AG08396 (cell line): ENCODE measurements at regions not wholly inside any gene's neighbourhood (a gene's known extent, or its start where the extent isn't known, plus 50 kb on each side); places are given as distances from the start of the nearest gene placed in this dataset.
"Not testable (repeated sequence)": the region's sequence is repeated elsewhere in the genome, so short reads cannot be mapped to it uniquely, and the experiment has no call there.

ENCODE experiments used
- DNase-seq: peaks from one replicate; pipeline ENCODE4 v3.0.0; 2012; ENCODE audit warnings: low spot score, mixed read lengths

- no peak for DNase-seq
Measured at GRCh38 chr11:130551388-130551787, 102.9 kb downstream of the ADAMTS15 start.

- peak; percentile 31 for DNase-seq
Measured at GRCh38 chr11:130553306-130553705, 104.9 kb downstream of the ADAMTS15 start.

- no peak for DNase-seq
Measured at GRCh38 chr11:130554241-130555055, 106.0 kb downstream of the ADAMTS15 start.

GRCh38 chr11:130555251-130555841, 106.9 kb downstream of the ADAMTS15 start:
- DNase-seq = peak; percentile 44

- DNase-seq = no peak
Measured at GRCh38 chr11:130560000-130560780, 111.7 kb downstream of the ADAMTS15 start.

- no peak for DNase-seq
Measured at GRCh38 chr11:130560781-130561109, 112.3 kb downstream of the ADAMTS15 start.

GRCh38 chr11:130561441-130561881, 113.0 kb downstream of the ADAMTS15 start:
- DNase-seq = no peak

GRCh38 chr11:130562549-130562948, 114.1 kb downstream of the ADAMTS15 start:
- DNase-seq = no peak

GRCh38 chr11:130566360-130566759, 117.9 kb downstream of the ADAMTS15 start:
- not testable (repeated sequence) for DNase-seq

GRCh38 chr11:130571519-130571918, 123.1 kb downstream of the ADAMTS15 start:
- DNase-seq = no peak

- no peak for DNase-seq
Measured at GRCh38 chr11:130571947-130572584, 123.6 kb downstream of the ADAMTS15 start.

GRCh38 chr11:130573767-130574166, 125.3 kb downstream of the ADAMTS15 start:
- DNase-seq = no peak

- DNase-seq = no peak
Measured at GRCh38 chr11:130574740-130575139, 126.3 kb downstream of the ADAMTS15 start.

GRCh38 chr11:130576146-130576545, 127.7 kb downstream of the ADAMTS15 start:
- no peak for DNase-seq

- no peak for DNase-seq
Measured at GRCh38 chr11:130578738-130579368, 130.4 kb downstream of the ADAMTS15 start.

GRCh38 chr11:130580372-130580771, 131.9 kb downstream of the ADAMTS15 start:
- peak; percentile 33 for DNase-seq

GRCh38 chr11:130580891-130581492, 132.5 kb downstream of the ADAMTS15 start:
- DNase-seq = peak; percentile 46

GRCh38 chr11:130581646-130582045, 133.2 kb downstream of the ADAMTS15 start:
- no peak for DNase-seq

GRCh38 chr11:130582176-130582575, 133.7 kb downstream of the ADAMTS15 start:
- DNase-seq = no peak

GRCh38 chr11:130582981-130583380, 134.5 kb downstream of the ADAMTS15 start:
- DNase-seq = no peak

GRCh38 chr11:130583801-130584211, 135.4 kb downstream of the ADAMTS15 start:
- DNase-seq = no peak
